HG02571 (cell line): ENCODE measurements at regions not wholly inside any gene's neighbourhood (a gene's known extent, or its start where the extent isn't known, plus 50 kb on each side); places are given as distances from the start of the nearest gene placed in this dataset.

Experiments used
- ATAC-seq: cut with Tn5 transposase; IDR thresholded peaks from one replicate; pipeline ENCODE4 v1.9.1; 2021; ENCODE audit warnings: mild to moderate bottlenecking, moderate library complexity; ENCODE audit not compliant: unreplicated experiment

DNA sequence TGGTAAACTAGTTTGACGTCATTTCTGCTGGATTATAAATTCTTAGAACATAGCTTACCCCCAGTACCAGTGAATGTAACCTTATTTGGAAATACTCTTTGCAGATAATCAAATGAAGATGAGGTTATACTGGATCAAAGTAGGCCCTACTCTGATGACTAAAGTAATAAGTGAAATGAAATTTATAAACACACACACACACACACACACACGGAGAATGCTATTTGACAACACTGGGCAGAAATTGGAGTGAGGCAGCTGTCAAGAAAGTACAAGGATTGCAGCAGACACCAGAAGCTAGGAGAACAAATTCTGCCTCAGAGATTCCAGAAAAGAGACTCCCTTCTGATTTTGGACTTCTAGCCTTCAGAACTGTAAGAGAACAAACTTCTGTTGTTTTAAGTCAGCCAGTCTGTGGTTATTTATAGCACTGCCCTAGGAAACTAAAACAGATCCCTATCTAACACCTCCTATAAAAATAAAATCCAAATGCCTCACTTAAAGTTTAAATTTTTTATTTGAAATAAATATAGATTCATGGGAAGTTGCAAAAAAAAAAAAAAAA lies 448.6 kb downstream of the PCDH18 start:
- no peak for ATAC-seq

DNA sequence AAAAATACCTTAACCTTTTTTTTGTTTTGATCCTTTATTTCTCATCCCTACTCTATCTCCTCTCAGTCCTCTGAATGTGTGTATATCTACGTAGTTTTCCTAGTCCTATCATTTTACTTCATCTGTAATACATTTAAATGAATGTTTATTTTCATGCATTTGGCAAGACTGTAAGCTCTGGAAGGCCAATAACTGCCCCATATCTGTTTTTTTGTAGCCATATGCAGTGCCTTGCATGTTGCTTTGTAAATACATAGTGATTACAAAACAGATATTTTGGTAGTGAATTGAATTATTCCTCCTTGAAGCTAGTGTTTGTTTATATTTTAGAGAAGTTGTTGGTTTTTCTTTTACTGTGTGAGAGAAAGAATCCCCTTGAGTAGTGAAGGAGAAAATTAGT lies 450.2 kb downstream of the PCDH18 start:
- no peak for ATAC-seq

DNA sequence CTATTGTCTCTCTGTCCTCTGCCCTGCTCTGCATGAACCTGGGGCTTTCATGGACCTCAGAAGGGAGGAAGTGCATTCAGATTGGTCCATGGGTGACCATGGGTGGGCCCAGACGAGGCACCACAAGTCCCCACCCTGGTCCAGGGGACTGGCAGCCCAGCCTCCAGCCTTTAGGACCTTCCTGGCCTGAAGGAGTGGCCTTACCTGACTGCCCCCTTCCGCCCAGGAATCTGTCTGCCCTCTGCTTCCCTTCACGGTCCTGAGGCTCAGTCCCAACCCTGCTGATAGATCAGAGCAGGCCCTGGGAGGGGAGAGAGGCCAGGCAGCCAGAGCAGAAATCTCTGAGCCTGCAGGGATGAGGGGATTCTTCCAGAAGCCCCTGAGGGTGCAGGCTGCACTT lies 455.4 kb downstream of the PCDH18 start:
- no peak for ATAC-seq

DNA sequence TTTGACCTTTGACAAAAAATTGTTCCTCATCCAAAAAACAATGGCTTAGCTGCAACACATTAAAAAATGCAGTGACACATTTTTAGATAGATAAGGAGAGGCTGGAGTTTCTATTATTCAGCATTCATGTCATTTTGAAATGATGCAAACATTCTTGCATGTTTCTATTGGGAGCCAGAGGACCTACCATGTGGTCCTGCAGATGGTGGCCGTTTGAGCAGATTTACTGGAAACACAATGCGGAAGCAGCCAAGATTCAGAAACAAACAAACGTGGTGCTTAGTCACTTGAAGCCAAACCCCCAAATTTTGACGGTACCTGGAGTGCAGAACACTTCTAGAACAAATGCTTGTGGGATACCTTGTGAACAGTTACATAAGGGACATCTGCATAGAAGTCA lies 456.7 kb downstream of the PCDH18 start:
- no peak for ATAC-seq

DNA sequence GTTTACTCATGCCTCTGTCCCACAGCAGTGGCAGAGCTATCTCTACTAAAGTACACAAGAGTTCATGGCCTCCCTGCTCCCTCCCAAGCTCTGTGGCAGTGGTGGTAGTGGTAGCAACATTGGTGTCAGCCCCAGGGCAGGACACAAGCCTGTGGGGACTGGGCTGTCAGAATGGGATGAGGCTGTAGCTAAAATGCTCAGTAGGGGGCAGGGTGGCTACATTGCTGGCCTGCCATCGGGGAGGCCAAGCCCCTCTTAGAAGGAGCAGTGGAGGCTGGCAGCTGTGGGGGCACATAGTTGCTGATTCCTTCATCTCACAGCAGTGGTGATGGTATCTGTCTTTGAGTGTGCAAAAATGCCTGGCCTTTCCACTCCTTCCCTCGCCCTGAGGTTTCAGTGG lies 461.7 kb downstream of the PCDH18 start:
- no peak for ATAC-seq

DNA sequence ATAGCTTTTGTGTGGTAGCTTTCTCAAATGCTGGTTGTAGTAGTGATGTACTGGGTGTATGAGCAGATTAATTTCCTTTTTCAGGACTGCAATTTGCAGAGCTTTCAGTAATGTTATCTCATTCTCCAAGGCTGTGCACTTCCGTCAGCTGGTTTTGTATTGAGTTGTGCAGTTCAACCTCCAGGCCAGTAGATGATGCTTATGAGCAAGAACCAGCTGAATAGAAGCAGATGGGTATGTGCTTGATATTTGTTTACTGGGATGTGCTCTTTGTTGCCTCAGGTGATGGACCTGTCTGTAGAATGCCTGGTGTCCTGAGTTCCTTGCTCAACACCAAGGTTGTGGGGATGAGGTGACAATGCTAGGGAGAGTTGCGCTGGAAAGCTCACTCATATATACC lies 462.8 kb downstream of the PCDH18 start:
- no peak for ATAC-seq

DNA sequence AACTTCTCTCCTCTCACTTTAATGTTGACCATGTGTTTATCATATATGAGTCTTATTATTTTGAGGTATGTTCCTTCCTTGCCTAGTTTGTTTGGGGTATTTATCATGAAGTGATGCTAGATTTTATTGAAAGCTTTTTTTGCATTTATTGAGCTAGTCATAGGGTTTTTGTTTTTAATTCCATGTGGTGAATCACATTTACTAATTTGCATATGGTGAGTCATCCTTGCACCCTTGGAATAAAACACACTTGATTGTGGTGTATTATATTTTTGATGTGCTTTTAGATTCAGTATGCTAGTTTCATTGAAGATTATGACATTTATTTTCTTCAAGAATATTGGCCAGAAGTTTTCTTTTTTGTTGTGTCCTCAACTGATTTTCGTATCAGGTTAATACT lies 464.6 kb downstream of the PCDH18 start:
- no peak for ATAC-seq

DNA sequence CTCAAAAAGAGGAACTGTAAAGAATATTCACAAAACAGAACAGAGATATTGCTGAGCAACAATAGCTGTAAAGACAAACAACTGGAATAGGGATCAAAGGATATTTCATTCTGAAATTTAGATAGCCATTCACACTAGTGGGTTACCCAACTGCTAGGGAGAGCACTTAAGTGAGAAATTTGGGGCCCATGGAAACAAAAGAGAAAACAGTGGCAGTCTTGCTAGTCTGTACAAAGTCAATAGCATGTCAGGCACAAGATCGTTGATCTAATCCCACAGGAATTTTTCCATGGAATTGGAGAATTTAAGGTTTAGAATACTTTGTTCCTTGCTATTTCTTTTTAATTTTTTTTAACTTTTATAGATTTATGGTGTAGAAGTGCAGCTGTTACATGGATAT lies 467.0 kb downstream of the PCDH18 start:
- no peak for ATAC-seq

DNA sequence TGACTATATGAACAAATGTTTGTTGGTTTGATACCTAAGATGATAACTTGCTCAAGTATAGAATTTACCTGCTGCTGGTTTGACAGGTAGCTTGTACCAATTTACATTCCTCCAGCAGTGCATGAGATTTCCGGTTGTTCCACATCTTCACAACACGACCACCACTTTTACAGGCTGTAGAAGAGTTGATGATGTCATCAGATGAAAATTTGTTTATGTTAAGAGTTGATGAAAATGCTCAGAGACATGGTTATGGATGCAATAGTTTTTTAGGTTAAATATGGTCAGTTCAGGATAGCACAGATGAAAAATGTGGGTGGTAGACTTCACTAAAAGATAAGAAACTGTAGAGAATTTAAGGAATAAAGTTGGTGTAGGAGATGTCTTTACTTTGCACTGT lies 468.3 kb downstream of the PCDH18 start:
- no peak for ATAC-seq

DNA sequence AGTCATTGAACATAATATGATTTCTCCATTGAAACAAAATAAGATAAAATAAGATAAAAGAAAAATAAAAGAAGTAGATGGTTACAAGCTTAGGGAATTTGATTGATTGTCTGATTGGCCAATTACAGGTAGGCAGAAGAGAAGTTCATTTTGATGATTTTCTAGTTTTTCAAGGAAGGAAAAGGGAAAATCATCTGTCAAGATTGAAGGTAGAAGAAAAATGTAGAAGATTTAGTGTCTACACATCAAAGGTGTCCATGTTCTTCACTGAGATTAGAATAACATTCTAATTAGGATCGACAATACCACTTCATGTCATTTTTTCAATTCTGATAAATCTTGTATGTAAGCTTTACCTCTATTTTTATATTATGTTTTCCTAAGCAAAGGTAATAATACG lies 489.1 kb downstream of the PCDH18 start:
- ATAC-seq = no peak

DNA sequence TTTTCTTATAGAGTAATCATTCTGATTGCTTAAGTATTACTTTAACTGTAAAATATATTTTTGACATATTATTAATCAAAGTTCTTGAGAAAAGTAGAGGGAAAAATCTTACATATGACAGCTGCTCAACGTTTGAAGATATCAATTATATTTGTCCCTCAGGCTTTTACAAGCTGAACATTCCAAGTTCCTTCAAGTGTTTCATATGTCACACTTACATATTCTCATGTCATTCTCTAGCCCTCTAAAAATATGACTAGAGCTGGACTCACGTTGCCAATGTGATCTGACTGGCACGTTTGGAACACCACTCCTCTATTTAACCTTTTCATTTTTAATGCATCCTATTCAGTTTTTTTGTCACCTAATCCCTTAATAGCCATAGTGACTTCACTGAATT lies 492.9 kb downstream of the PCDH18 start:
- ATAC-seq = no peak

DNA sequence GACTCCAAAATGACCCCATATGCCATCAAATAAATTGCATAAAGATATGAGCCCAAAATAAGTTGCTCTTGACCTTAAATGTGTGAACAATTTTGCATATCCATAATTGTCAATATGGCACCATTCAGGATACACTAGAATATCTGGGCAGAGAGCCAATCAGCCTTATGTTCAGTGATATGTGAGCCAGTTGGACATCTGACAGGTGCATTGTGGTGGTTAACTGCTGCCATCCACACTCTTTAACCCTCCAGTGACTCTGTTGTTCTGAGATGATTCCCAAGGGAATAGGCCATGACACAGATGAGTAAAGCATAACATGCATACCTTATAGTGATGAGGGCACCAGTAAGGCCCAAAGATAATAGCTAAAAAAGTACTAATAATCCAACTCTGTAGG lies 500.1 kb downstream of the PCDH18 start:
- ATAC-seq = no peak

DNA sequence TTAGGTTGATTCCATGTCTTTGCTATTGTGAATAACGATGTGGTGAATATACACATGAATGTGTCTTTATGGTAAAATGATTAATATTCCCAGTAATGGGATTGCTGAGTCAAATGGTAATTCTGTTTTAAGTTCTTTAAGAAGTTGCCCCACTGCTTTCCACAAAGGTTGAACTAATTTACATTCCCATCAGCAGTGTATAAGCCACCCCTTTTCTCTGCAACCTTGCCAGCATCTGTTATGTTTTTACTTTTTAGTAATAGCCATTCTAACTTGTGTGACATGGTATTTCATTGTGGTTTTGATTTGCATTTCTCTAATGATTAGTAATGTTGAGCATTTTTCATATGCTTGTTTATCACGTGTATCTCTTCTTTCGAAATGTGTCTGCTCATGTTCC lies 503.3 kb downstream of the PCDH18 start:
- no peak for ATAC-seq

DNA sequence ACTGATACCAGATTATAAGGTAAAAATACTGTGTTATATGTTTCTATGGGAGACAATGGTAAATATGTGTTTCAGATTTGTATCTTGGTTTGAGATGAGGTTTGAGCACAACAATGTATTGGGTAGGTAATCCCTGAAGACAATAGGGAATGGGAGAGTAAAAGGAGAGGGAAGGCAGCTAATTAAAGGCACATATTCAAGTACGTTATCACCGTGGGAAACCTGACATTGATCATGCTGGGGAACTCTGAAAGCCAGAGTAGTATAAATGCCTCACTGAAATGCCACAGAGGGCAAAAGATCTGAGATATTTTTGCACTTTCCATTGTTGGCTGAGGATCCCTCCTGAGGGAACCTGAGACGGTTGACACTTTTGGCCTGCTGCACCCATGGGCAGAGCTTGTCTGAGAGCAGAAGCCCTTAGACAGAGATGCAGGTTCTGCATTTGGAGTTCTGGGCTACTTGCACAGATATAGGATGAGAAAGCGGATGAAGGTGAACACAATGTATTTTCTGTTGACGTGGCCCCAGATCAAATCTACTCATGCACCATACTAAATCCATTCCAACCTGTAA lies 506.7 kb downstream of the PCDH18 start:
- no peak for ATAC-seq

DNA sequence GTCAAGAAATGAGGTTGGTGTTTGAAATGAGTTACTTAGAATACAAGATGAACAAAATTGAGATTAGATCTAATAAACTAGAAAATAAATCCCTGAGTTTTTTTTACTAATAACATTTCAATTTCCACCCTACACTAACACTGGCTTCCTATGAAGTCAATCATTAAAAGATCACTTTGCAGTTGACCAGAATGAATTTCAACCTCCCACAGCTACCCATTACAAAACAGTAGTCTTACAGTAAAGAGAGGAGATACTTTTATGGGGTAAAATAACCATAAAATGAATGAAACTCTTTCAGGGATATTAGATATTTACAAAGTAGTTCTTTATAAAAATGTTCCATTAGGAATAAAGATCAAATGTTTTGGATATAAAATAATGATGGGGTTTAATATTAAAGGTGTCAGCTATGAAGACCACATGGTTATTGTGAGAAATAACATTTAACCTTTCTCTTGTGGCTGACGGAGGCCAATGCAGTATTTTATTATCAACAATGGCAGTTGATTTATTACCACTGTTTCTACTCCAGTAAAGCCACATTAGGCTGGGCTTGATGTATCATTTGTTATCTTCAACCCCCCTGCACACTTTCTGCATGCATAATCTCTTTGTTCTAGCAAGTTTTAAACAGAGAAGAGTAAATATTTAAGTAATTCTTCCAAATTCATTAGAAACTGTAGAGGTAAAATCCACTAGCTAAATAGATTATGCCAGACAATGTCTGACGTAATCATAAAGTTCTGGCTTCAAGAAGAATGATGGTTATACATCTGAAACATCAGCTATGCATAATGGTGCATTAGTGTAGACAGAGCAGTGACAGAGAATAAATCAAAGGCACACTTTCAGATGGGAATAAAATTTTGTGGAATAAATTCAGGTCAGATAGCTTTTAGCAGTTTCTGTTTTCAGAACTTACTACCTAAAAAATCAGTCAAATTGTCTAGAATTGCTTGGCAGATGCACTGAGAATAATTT lies 516.6 kb downstream of the PCDH18 start:
- no peak for ATAC-seq

DNA sequence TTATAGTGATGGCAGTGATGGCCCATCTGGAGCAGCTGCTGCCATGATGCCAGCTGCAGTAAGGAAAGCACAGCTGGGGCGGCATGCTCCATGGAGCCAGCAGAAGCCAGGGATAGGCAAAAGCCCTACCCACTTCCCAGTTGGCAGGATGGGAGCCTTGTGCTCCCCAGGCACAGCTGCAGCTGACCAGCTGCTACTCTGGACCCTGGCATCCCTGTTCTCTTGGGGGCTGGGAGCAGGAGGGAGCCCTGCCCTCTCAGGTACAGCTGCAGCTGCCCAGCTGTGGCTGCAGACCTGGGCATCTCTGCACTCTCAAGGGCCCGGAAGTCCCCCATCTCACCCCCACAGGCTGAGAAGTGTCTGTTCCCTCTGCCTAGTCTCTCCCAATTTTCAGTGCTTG lies 531.9 kb downstream of the PCDH18 start:
- no peak for ATAC-seq

DNA sequence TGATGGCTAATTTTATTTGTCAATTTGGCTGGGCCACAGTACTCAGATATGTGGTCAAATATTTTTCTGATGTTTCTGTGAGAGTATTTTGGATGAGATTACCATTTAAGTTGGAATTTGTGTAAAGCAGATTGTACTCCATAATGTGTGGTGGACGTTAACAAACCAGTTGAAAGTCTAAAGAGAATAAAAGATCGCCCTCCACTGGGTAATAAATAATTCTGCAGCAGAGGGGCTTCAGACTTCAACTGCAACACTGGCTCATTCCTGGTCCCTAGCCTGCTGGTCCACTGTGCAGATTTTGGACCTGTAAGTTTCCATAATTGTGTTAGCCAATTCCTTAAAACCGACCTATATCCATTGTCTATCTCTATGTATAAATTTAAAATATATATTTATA lies 540.3 kb downstream of the PCDH18 start:
- no peak for ATAC-seq

DNA sequence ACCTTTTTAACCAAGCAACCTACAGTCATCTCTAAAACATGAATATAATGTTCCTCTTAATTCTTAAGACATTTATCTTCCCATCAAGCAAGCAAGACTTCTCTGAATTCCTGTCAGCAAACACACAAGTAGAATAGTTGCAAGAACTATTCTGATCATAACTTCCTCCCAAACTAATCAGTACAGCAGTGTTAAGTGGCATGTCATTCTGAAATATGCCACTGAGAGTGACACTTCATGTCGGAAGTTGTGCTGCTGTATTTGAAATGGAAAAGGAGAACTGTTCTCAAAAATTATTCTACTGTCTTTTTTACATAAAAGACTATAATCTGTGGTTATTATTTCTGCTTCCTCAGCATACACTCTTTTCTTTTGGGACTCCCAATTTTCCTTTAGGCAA lies 546.6 kb downstream of the PCDH18 start:
- no peak for ATAC-seq

DNA sequence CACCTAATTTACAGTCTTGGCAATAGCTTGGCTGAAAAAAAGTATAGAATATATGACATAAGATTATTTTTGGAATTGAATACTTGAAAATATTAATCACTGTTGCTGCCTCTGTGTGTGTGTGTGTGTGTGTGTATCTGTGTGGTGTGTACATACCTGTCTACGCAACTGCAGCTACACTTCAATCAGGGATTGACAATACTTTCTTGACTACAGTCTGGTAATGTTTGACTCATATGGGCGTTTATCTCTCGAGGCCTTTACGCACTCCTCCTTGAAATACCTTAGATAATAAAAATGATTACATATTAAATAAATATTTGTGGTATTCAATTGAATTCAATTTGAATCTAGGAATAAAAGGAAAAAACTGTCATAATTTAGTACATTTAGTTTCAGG lies 565.2 kb downstream of the PCDH18 start:
- no peak for ATAC-seq

DNA sequence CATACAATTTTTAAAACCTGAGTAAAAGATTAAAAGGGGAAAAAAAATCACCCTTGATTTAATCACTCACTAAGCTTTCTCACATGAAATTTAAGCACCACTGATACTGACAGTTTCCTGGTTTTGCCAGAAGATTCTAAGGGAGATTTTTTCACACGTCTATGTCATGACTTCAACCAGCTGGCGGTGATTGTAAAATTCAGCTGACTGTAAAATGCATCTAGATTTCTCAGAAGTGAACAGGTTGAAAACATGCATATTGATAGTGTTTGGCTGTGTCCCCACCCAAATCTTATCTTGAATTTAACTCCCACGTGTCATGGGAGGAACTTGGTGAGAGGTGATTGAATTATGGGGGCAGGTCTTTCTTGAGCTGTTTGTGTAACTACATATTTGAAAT lies 566.8 kb downstream of the PCDH18 start:
- ATAC-seq = no peak

DNA sequence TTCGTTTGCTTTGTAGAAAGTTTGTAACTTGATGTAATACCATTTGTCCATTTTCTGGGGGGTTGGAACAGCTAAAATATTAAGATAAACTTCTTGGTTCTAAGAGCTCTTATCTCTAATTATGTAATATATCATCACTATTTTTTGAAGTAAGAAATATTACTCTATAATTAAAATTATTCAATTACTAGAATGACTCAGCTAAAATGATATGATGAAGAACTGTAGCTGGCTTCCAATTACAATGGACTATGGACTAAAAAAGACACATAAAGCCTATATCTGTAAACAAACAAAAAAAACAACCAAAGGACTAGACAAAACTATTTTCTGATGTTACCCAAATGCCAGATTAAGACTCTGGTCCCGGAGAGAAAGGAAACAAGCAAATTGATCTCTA lies 569.4 kb downstream of the PCDH18 start:
- no peak for ATAC-seq

DNA sequence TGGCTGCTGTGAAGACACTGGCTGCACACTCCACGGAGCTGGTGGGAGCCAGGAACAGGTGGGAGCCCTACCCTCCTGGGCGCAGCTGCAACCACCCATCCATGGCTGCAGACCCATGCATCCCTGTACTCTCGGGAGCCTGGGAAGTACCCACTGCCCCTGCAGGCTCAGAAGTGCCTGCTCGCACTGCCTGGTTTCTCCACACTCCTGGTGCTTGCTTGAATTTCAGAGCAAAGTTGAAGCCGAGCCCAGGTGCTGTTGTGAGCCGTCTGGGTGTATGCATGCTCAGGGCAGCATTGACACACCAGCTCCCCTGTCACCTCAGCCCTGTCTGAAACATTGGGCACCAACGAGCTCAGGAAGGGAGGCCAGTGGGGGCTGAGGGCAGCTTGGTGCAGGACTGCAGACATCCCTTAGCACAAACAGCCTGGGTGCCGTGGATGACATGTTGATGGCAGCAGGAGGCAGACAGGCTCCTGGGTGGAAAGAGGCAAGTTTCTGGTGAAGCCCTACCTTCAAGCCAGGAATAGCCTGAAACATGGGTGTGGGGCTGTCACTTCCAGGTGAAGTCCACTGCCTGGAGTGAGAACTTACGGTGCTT lies 585.9 kb downstream of the PCDH18 start:
- no peak for ATAC-seq
